NCI-H446 (cell line): ENCODE measurements at regions not wholly inside any gene's neighbourhood (a gene's known extent, or its start where the extent isn't known, plus 50 kb on each side); places are given as distances from the start of the nearest gene placed in this dataset.
"Not testable (repeated sequence)": the region's sequence is repeated elsewhere in the genome, so short reads cannot be mapped to it uniquely, and the experiment has no call there.

Source experiments
- DNase-seq, 2 experiments: peaks; one replicate each; lab custom pipeline; 2025; lab: John Stamatoyannopoulos, UW

GRCh38 chr3:4071481-4072184 is 231.5 kb upstream of the SETMAR start:
- no peak for DNase-seq

- not testable (repeated sequence) for DNase-seq
These were observed 225.9 kb upstream of the SETMAR start for GRCh38 chr3:4077278-4077677.

GRCh38 chr3:4077950-4078349 is 225.2 kb upstream of the SETMAR start:
- no peak for DNase-seq

GRCh38 chr3:4078903-4079302 is 224.3 kb upstream of the SETMAR start:
- no peak for DNase-seq

- no peak for DNase-seq
These were observed 223.6 kb upstream of the SETMAR start for GRCh38 chr3:4079339-4080195.

- no peak for DNase-seq
These were observed 219.7 kb upstream of the SETMAR start for GRCh38 chr3:4083225-4084015.

GRCh38 chr3:4084271-4084670 is 218.9 kb upstream of the SETMAR start:
- no peak for DNase-seq

- DNase-seq: not testable (repeated sequence)
These were observed 216.5 kb upstream of the SETMAR start for GRCh38 chr3:4086662-4087061.

- DNase-seq: no peak
These were observed 211.4 kb upstream of the SETMAR start for GRCh38 chr3:4091786-4092185.

GRCh38 chr3:4097801-4098200 is 205.4 kb upstream of the SETMAR start:
- no peak for DNase-seq

- DNase-seq: no peak
These were observed 203.6 kb upstream of the SETMAR start for GRCh38 chr3:4099607-4100006.

- DNase-seq: no peak
These were observed 195.7 kb upstream of the SETMAR start for GRCh38 chr3:4107430-4107829.

- no peak for DNase-seq
These were observed 189.2 kb upstream of the SETMAR start for GRCh38 chr3:4113811-4114522.

GRCh38 chr3:4119119-4119518 is 184.1 kb upstream of the SETMAR start:
- DNase-seq: no peak

- no peak for DNase-seq
These were observed 177.6 kb upstream of the SETMAR start for GRCh38 chr3:4125576-4125975.

- DNase-seq: no peak
These were observed 164.9 kb upstream of the SETMAR start for GRCh38 chr3:4138150-4138785.

GRCh38 chr3:4138786-4139431 is 164.3 kb upstream of the SETMAR start:
- no peak for DNase-seq

- no peak for DNase-seq
These were observed 163.6 kb upstream of the SETMAR start for GRCh38 chr3:4139462-4140140.

- DNase-seq: no peak
These were observed 162.2 kb upstream of the SETMAR start for GRCh38 chr3:4140921-4141320.

GRCh38 chr3:4147556-4148118 is 155.5 kb upstream of the SETMAR start:
- no peak for DNase-seq
